Smooth muscle cell (in vitro differentiated cells): ENCODE measurements at regions not wholly inside any gene's neighbourhood (a gene's known extent, or its start where the extent isn't known, plus 50 kb on each side); places are given as distances from the start of the nearest gene placed in this dataset.

Source experiments
- DNase-seq: peaks from one replicate; lab custom pipeline; 2025; ENCODE audit not compliant: unreplicated experiment; lab: John Stamatoyannopoulos, UW
- H2AFZ ChIP-seq: fragments of 200-600 bp; sonication (generic); 2 replicates; pipeline ENCODE4 v1.6.0; 2016; ENCODE audit warnings: antibody characterized with exemption, low read depth, mild to moderate bottlenecking
- H3F3A ChIP-seq: fragments of 200-600 bp; sonication (generic); 2 replicates; pipeline ENCODE4 v1.6.0; 2017; ENCODE audit warnings: antibody characterized with exemption, low read depth
- H3K27ac ChIP-seq: fragments of 200-600 bp; sonication (generic); 2 replicates; pipeline ENCODE4 v1.5.1; 2016; ENCODE audit warnings: low read depth, mild to moderate bottlenecking
- H3K27me3 ChIP-seq: fragments of 200-600 bp; sonication (generic); 2 replicates; pipeline ENCODE4 v1.6.1; 2016; ENCODE audit warnings: low read depth, mild to moderate bottlenecking
- H3K36me3 ChIP-seq: fragments of 200-600 bp; sonication (generic); 2 replicates; pipeline ENCODE4 v1.5.1; 2016; ENCODE audit warnings: low read depth
- H3K4me1 ChIP-seq: fragments of 200-600 bp; sonication (generic); 2 replicates; pipeline ENCODE4 v1.5.1; 2016; ENCODE audit warnings: low read depth
- H3K4me2 ChIP-seq: fragments of 200-600 bp; sonication (generic); 2 replicates; pipeline ENCODE4 v1.6.0; 2016; ENCODE audit warnings: mild to moderate bottlenecking
- H3K4me3 ChIP-seq: fragments of 200-600 bp; sonication (generic); 2 replicates; pipeline ENCODE4 v1.5.1; 2016; ENCODE audit warnings: mild to moderate bottlenecking
- H3K79me2 ChIP-seq: fragments of 200-600 bp; sonication (generic); 2 replicates; pipeline ENCODE4 v1.6.0; 2016; ENCODE audit warnings: low read depth, mild to moderate bottlenecking
- H3K9ac ChIP-seq: fragments of 200-600 bp; sonication (generic); 2 replicates; pipeline ENCODE4 v1.6.0; 2016; ENCODE audit warnings: low read depth
- H3K9me3 ChIP-seq: fragments of 200-600 bp; sonication (generic); replicated peaks from 2 replicates; pipeline ENCODE4 v1.5.1; 2016; ENCODE audit warnings: low read depth
- H4K20me1 ChIP-seq: fragments of 200-600 bp; sonication (generic); 2 replicates; pipeline ENCODE4 v1.6.0; 2016; ENCODE audit warnings: low read depth
- WGBS: methylation state at CpG from one replicate; pipeline ENCODE4 v1.1.7; 2016; ENCODE audit warnings: low lambda C conversion rate; 5-methylcytosine and 5-hydroxymethylcytosine counted together
- TF ChIP-seq, protein P1 (sequence below): fragments of 200-600 bp; sonication (generic); IDR thresholded peaks from 2 replicates; pipeline ENCODE4 v1.5.1; 2017; ENCODE audit warnings: borderline replicate concordance, mild to moderate bottlenecking, antibody characterized with exemption; ENCODE audit not compliant: insufficient read depth, poor library complexity, severe bottlenecking

DNA sequence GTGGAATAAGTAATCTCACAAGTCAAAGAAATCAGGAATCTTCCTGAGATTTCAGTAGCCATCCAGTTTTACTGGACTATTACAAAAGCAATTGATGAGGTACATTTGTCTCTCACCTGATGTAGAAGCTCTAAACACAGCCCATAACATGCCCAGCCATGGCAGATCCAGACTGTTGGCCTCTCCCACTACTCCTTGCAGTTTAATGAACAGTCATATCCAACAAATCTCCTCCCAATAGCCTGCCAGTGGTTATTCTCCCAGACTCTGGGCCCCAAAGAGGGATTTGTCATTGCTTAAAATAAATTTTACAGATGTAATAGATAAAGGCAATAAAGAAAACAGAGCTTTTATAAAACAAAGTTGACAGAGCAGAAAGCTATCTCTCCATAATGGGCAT is 80.8 kb downstream of the ZNF608 start:
- Histone ChIP-seq H3K27ac (no peak overlapping the region), H3K4me1 (peaks cover 76% of the 10 kb centered on the region), H3F3A (peaks cover 21% of the 10 kb centered on the region), H4K20me1 (peaks cover 56% of the 10 kb centered on the region), H3K4me3 (no peak overlapping the region), H2AFZ (no peak overlapping the region), H3K79me2 (peaks cover 44% of the 10 kb centered on the region), H3K4me2 (peak overlapping the region; percentile 27), H3K9ac (no peak overlapping the region), H3K9me3 (no peaks in the 10 kb centered on the region), H3K36me3 (no peaks in the 10 kb centered on the region), H3K27me3 (no peaks in the 10 kb centered on the region)
- TF ChIP-seq, protein P1, sequence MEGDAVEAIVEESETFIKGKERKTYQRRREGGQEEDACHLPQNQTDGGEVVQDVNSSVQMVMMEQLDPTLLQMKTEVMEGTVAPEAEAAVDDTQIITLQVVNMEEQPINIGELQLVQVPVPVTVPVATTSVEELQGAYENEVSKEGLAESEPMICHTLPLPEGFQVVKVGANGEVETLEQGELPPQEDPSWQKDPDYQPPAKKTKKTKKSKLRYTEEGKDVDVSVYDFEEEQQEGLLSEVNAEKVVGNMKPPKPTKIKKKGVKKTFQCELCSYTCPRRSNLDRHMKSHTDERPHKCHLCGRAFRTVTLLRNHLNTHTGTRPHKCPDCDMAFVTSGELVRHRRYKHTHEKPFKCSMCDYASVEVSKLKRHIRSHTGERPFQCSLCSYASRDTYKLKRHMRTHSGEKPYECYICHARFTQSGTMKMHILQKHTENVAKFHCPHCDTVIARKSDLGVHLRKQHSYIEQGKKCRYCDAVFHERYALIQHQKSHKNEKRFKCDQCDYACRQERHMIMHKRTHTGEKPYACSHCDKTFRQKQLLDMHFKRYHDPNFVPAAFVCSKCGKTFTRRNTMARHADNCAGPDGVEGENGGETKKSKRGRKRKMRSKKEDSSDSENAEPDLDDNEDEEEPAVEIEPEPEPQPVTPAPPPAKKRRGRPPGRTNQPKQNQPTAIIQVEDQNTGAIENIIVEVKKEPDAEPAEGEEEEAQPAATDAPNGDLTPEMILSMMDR = no peak
- no peak for DNase-seq

DNA sequence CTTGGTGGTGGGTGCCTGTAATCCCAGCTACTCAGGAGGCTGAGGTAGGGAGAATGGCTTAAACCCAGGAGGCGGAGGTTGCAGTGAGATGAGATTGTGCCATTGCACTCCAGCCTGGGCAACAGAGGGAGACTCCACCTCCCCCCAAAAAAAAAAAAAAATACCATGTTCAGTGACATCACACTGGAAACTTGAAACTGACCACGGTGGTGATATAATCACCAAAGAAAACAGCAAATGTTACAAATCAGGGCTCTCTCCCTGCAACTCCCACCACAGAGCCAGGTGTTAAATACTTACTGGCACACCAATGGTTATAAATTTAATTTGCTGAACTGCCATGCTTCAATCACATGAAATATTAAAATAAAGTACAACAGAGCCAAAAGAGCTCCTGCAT is 81.4 kb downstream of the ZNF608 start:
- Histone ChIP-seq H3K4me3 (no peak overlapping the region), H3K27me3 (no peaks in the 10 kb centered on the region), H3K9ac (no peak overlapping the region), H3K27ac (no peak overlapping the region), H3K9me3 (no peaks in the 10 kb centered on the region), H2AFZ (no peak overlapping the region), H3K36me3 (no peaks in the 10 kb centered on the region), H3K79me2 (peaks cover 44% of the 10 kb centered on the region), H4K20me1 (peaks cover 53% of the 10 kb centered on the region), H3K4me1 (peaks cover 76% of the 10 kb centered on the region), H3F3A (peaks cover 16% of the 10 kb centered on the region), H3K4me2 (no peak overlapping the region)
- DNase-seq = no peak
- TF ChIP-seq, protein P1 = no peak
- 70% methylated on average over 2 of the region's 2 CpGs for WGBS

DNA sequence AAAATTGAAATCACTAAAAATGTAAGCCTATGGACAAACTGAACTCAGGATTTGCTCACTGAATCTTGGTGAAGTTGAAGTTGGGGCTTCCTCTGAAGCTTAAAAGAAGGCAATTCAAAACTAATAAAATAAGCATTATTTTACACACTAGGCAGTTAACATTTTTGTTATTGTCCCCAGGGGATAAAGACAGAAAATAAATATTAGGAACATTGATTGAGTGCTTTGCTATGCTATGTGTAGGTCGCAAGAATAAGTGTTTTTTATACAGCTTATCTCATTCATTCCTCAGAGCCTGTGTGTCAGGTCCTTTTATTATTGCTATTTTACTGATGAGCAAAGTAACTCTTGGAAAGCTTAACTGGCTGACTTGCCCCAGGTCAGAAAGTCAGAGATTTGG is 82.2 kb downstream of the ZNF608 start:
- no peak overlapping the region for H3K4me3 ChIP-seq
- H3K9me3 ChIP-seq = no peaks in the 10 kb centered on the region
- TF ChIP-seq, protein P1 = no peak
- H3K4me2 ChIP-seq = no peak overlapping the region
- peaks cover 46% of the 10 kb centered on the region for H4K20me1 ChIP-seq
- no peaks in the 10 kb centered on the region for H3K27me3 ChIP-seq
- peaks cover 16% of the 10 kb centered on the region for H3F3A ChIP-seq
- WGBS = 81% methylated on average over 1 of the region's 1 CpG
- no peak for DNase-seq
- H3K4me1 ChIP-seq = peaks cover 76% of the 10 kb centered on the region
- no peak overlapping the region for H2AFZ ChIP-seq
- H3K36me3 ChIP-seq = no peaks in the 10 kb centered on the region
- H3K9ac ChIP-seq = no peak overlapping the region
- peaks cover 44% of the 10 kb centered on the region for H3K79me2 ChIP-seq
- no peak overlapping the region for H3K27ac ChIP-seq

DNA sequence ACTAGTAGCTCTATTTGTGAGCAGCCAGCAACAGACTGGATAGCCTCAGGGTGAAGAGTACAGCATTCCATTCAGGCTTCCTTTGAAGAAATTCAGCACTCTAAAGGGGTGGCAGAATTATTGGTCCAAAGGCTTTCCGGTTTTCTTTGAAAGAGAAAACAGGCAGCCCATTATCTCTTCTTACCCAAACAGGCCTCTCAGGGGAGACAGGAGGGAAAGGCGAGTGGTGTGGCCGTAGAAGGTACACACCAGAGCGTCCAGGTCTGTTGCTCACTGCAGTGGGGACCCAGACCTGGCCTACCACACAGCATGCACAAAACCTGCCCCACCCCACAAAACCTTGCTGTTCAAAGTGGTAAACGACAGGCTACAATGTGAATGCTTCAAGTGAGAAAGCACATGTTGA is 83.3 kb downstream of the ZNF608 start:
- no peak for DNase-seq
- H3K9me3 ChIP-seq = no peaks in the 10 kb centered on the region
- H4K20me1 ChIP-seq = peaks cover 35% of the 10 kb centered on the region
- no peaks in the 10 kb centered on the region for H3K27me3 ChIP-seq
- H3K27ac ChIP-seq = peak overlapping the region; percentile 92
- TF ChIP-seq, protein P1 = no peak
- H3F3A ChIP-seq = peaks cover 16% of the 10 kb centered on the region
- peaks cover 76% of the 10 kb centered on the region for H3K4me1 ChIP-seq
- H3K4me2 ChIP-seq = peak overlapping the region; percentile 75
- H3K79me2 ChIP-seq = peaks cover 48% of the 10 kb centered on the region
- H2AFZ ChIP-seq = no peak overlapping the region
- H3K9ac ChIP-seq = no peak overlapping the region
- WGBS = 47% methylated on average over 5 of the region's 5 CpGs
- no peak overlapping the region for H3K4me3 ChIP-seq
- no peaks in the 10 kb centered on the region for H3K36me3 ChIP-seq
